Omental fat pad (tissue), 3 donors: ENCODE measurements at regions not wholly inside any gene's neighbourhood (a gene's known extent, or its start where the extent isn't known, plus 50 kb on each side); places are given as distances from the start of the nearest gene placed in this dataset.

Experiments
- ATAC-seq: fragments of 150-250 bp; one replicate; pipeline ENCODE4 v1.9.1; 2016; ENCODE audit warnings: mild to moderate bottlenecking, moderate library complexity; ENCODE audit not compliant: low FRiP score
- DNase-seq: peaks from one replicate; pipeline ENCODE4 v3.0.0-alpha.2; 2019; ENCODE audit warnings: low spot score
- TF ChIP-seq, protein P1 (sequence below), 3 donors: fragments of 450-650 bp; IDR thresholded peaks; one replicate each; pipeline ENCODE4 v1.5.1; 2016 to 2017; ENCODE audit warnings: antibody characterized with exemption in 3 of 3, mild to moderate bottlenecking in 3 of 3, moderate library complexity in 2 of 3

DNA sequence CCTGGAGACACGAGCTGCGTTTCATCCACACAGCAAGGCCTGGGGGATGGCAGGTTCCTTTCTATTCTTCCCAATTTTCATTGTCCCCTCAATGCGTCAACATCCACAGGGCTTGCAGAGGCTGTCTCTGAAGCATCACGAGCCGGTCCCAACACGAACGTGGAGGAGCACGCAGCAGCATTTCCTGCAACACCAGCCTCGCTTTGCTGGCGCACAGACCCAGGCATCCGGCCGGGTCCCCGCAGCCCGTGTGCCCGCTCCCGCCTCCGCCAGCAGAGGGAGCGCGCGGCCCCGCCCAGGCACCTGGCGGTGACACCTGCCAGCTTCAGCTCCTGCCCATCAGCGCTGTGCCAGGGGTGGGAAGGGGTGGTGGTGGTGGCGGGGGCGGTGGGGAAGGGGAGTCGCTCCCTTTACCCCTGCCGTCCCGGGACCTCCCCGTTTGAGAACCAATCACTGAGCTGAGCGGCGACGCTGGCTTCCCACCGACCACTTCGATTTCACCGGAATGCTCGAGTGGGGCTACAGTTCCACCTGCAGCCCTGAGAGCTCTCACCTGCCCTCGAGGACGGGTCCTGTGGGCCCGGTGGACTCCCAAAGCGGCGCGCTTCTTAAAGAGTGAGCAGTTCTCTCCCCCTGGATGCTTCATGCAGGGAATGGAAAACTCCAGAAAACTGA is 464.5 kb downstream of the ICE1 start:
- TF ChIP-seq, protein P1, sequence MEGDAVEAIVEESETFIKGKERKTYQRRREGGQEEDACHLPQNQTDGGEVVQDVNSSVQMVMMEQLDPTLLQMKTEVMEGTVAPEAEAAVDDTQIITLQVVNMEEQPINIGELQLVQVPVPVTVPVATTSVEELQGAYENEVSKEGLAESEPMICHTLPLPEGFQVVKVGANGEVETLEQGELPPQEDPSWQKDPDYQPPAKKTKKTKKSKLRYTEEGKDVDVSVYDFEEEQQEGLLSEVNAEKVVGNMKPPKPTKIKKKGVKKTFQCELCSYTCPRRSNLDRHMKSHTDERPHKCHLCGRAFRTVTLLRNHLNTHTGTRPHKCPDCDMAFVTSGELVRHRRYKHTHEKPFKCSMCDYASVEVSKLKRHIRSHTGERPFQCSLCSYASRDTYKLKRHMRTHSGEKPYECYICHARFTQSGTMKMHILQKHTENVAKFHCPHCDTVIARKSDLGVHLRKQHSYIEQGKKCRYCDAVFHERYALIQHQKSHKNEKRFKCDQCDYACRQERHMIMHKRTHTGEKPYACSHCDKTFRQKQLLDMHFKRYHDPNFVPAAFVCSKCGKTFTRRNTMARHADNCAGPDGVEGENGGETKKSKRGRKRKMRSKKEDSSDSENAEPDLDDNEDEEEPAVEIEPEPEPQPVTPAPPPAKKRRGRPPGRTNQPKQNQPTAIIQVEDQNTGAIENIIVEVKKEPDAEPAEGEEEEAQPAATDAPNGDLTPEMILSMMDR (IDR thresholded peaks at IDR 0.05) = no peak
- no peak for ATAC-seq

DNA sequence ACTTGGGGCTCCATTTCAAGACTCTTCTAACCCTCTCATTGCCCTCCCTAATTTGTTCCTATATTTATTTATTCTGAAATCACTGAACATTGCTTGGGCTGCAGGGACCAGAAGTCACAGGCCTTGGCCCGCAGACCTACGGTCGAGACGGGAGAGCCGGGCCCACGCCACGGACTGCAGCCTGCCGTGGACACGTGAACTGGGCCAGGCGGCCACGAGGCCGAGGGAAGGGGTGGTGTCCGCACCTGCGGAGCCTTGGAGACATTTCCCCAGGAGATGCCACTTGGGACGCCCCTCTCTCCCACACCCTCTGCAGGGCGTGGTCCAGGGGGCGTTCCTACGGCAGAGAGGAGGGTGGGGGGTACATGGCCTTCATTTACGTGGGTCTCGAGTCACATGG is 463.9 kb downstream of the ICE1 start:
- no peak for DNase-seq
- no peak for ATAC-seq
- TF ChIP-seq, protein P1 (IDR thresholded peaks at IDR 0.05) = no peak

More for the DNA sequence above, 464.5 kb downstream of the ICE1 start:
- no peak for DNase-seq

DNA sequence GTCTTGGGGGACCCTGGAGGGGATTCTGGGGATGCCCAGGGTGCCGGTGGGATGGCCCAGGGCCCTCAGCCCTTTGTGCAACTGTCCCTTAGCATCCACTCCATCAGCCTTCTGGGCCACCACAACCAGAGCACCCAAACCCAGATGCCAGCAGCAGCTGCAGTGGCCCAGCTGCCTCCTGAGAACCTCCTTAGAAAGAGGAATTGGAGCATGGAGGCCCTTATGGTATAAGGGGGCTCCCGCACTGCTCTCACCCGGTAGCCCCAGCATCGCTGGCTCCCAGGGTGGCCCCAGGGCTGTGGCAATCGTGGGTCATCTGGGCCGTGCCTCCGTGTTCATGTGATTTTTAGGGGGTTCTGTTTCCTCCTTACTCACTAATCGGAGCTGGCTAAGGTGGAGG is 463.3 kb downstream of the ICE1 start:
- TF ChIP-seq, protein P1 (IDR thresholded peaks at IDR 0.05) = no peak
- DNase-seq (no peak), ATAC-seq (no peak)

DNA sequence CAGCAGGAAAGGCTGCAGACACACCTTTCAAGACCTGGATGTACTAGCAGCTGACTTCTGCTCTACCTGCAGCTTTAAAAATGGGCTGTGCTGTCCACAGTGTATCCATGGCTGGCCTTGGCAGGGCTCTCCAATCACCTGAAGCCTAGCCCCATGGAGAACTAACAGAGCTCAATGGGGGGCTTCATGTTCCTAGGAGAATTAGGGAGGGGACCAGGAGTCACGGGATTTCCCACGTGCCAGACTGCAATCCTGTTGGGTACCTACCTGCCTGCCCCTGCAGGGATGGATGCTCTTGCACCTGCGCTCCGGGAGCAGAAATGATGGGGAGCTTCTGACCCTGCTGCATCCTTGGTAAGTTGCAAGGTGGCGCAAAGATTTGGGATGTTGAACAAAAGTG is 462.1 kb downstream of the ICE1 start:
- ATAC-seq (no peak), DNase-seq (no peak)
- TF ChIP-seq, protein P1 (IDR thresholded peaks at IDR 0.05) = no peak

DNA sequence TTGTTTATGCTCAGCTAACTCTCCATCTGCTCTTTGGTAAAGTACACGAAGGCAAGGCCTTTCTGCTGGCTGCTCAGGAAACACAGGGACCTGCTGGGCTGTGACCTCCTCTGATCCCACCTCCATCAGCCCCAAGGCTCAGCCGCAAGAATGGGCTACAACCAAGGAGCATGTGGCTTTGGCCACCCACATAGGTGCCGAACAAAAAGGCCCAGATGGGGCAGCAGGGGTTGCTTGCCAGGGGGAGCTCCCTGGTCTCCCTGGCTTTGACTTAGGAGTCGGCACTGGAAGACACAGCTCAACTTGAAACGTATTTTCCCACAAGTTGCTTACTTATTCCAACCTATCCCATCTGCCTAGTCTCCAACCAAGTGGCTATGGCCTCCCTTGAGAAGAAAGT is 461.1 kb downstream of the ICE1 start:
- no peak for ATAC-seq
- no peak for DNase-seq
- TF ChIP-seq, protein P1 (IDR thresholded peaks at IDR 0.05) = no peak

DNA sequence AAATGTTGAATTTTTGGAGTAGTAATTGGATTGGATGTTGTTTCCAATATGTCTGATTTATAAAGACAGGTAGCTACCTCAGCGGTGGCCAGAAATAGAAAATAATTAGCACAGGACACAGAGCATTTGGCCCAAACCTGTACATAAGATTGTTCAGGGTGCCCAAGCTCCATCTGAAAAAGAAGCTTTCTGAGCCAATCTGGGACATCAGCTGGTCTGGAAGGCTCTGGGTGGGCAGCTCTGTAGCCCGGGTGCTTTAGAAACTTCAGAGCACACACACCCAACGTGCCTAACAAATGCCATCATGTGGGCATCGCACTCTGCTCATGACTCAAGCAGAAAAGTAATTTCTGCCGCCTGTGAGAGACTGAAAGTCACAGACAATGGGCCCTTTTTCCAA is 460.7 kb downstream of the ICE1 start:
- ATAC-seq = no peak
- TF ChIP-seq, protein P1 (IDR thresholded peaks at IDR 0.05) = no peak
- DNase-seq = no peak

DNA sequence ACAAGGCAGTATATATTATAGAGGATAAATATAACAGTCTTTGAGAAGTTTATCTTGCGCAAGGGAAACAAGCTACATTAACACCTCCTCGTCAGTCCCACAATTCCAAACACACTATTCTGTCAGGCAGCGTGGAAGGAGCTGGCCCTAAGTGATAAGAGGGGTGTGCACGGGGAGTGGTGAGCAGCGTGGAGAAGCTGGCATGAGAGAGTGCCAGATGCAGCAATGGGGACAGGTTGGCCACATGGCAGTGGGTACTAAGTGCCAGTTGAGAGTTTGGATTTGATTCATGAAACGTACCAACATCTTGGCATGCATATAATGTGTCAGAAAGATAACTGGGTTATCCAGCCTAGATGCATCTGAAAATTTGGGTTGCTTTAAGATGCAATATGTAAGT is 460.2 kb downstream of the ICE1 start:
- no peak for ATAC-seq
- TF ChIP-seq, protein P1 (IDR thresholded peaks at IDR 0.05) = no peak
- DNase-seq = no peak
